DND-41 (cell line): ENCODE measurements at regions not wholly inside any gene's neighbourhood (a gene's known extent, or its start where the extent isn't known, plus 50 kb on each side); places are given as distances from the start of the nearest gene placed in this dataset.

Source experiments
- ATAC-seq: fragments of 200-7000 bp; cut with Tn5 transposase; 3 replicates; pipeline ENCODE4 v1.9.1; 2021; ENCODE audit warnings: low read depth; ENCODE audit not compliant: insufficient read depth
- DNase-seq: peaks from one replicate; pipeline ENCODE4 v3.0.0-alpha.2; 2020
- H2AFZ ChIP-seq: 2 replicates; pipeline ENCODE4 v1.6.0; 2012; ENCODE audit warnings: low read depth, low read length
- H3K27ac ChIP-seq: 2 replicates; pipeline ENCODE4 v1.5.1; 2012; ENCODE audit warnings: low read length, inconsistent platforms
- H3K27me3 ChIP-seq: fragments of 200-600 bp; sonication (generic); 2 replicates; pipeline ENCODE4 v1.6.0; 2012; ENCODE audit warnings: low read length, mild to moderate bottlenecking, inconsistent platforms; ENCODE audit not compliant: insufficient read depth, poor library complexity
- H3K36me3 ChIP-seq: 2 replicates; pipeline ENCODE4 v1.5.1; 2012; ENCODE audit warnings: low read length, inconsistent platforms; ENCODE audit not compliant: insufficient read depth
- H3K4me1 ChIP-seq: 2 replicates; pipeline ENCODE4 v1.5.1; 2012; ENCODE audit warnings: mild to moderate bottlenecking, low read length; ENCODE audit not compliant: insufficient read depth
- H3K4me2 ChIP-seq: 2 replicates; pipeline ENCODE4 v1.6.0; 2012; ENCODE audit warnings: mild to moderate bottlenecking, moderate library complexity, low read length, inconsistent platforms; ENCODE audit not compliant: insufficient read depth
- H3K4me3 ChIP-seq, 2 experiments: fragments of 200-600 bp in 1 of 2; shearing (Covaris generic) in 1 of 2; 2 replicates each; pipeline ENCODE4 v1.5.1; 2012 to 2016; ENCODE audit warnings: inconsistent platforms in 2 of 2, low read length in 2 of 2, mild to moderate bottlenecking in 2 of 2, low read depth in 1 of 2, moderate library complexity in 1 of 2
- H3K79me2 ChIP-seq: 2 replicates; pipeline ENCODE4 v1.6.0; 2012; ENCODE audit warnings: low read length, inconsistent platforms; ENCODE audit not compliant: insufficient read depth
- H3K9ac ChIP-seq: 2 replicates; pipeline ENCODE4 v1.6.0; 2012; ENCODE audit warnings: low read depth, mild to moderate bottlenecking, inconsistent platforms, low read length, moderate library complexity
- H3K9me3 ChIP-seq: 2 replicates; pipeline ENCODE4 v1.5.1; 2012; ENCODE audit warnings: low read length, moderate library complexity, mild to moderate bottlenecking, inconsistent platforms; ENCODE audit not compliant: insufficient read depth, severe bottlenecking
- H4K20me1 ChIP-seq: 2 replicates; pipeline ENCODE4 v1.6.0; 2012; ENCODE audit warnings: low read length; ENCODE audit not compliant: insufficient read depth
- CTCF ChIP-seq: IDR thresholded peaks from 2 replicates; pipeline ENCODE4 v1.5.1; 2012; ENCODE audit warnings: borderline replicate concordance, low read length, moderate library complexity, mild to moderate bottlenecking; ENCODE audit not compliant: poor library complexity, severe bottlenecking; ENCODE audit errors: extremely low read depth
- EZH2 ChIP-seq: IDR thresholded peaks from 3 replicates; pipeline ENCODE4 v1.6.1; 2012; ENCODE audit warnings: borderline replicate concordance, low read depth, mild to moderate bottlenecking, moderate library complexity, low read length, inconsistent platforms; ENCODE audit not compliant: severe bottlenecking

- Histone ChIP-seq H3K4me2 (no peak overlapping the region), H4K20me1 (peaks cover 6% of the 10 kb centered on the region; the same call in 1 of the 2 replicates), H3K79me2 (no peaks in the 10 kb centered on the region), H3K9ac (no peak overlapping the region), H3K9me3 (no peaks in the 10 kb centered on the region), H3K27ac (no peak overlapping the region), H3K4me3 (no peak overlapping the region), H3K4me1 (no peaks in the 10 kb centered on the region), H3K36me3 (no peaks in the 10 kb centered on the region), H2AFZ (no peak overlapping the region), H3K27me3 (peaks cover 13% of the 10 kb centered on the region)
- DNase-seq (no peak), ATAC-seq (no peak)
- TF ChIP-seq CTCF: no peak
- no peak for TF ChIP-seq EZH2
These were observed 56.5 kb upstream of the SIRPA start for GRCh38 chr20:1838556-1839279.

- H3K4me2 ChIP-seq: no peak overlapping the region
- peaks cover 5% of the 10 kb centered on the region for H3K27me3 ChIP-seq
- no peak overlapping the region for H3K27ac ChIP-seq
- no peak overlapping the region for H3K4me3 ChIP-seq
- H2AFZ ChIP-seq: no peak overlapping the region
- H3K9me3 ChIP-seq: no peaks in the 10 kb centered on the region
- no peak for TF ChIP-seq CTCF
- TF ChIP-seq EZH2: no peak
- no peak for DNase-seq
- H3K9ac ChIP-seq: no peak overlapping the region
- ATAC-seq: no peak
- H3K36me3 ChIP-seq: no peaks in the 10 kb centered on the region
- no peaks in the 10 kb centered on the region for H3K79me2 ChIP-seq
- peaks cover 12% of the 10 kb centered on the region; the same call in 1 of the 2 replicates for H4K20me1 ChIP-seq
- no peaks in the 10 kb centered on the region for H3K4me1 ChIP-seq
These were observed 59.8 kb upstream of the SIRPA start for GRCh38 chr20:1835186-1836035.

GRCh38 chr20:1833728-1834726, 61.2 kb upstream of the SIRPA start:
- no peaks in the 10 kb centered on the region for H3K36me3 ChIP-seq
- H3K9me3 ChIP-seq: no peaks in the 10 kb centered on the region
- peaks cover 4% of the 10 kb centered on the region for H3K27me3 ChIP-seq
- TF ChIP-seq EZH2: no peak
- no peak for TF ChIP-seq CTCF
- no peaks in the 10 kb centered on the region for H3K79me2 ChIP-seq
- H3K4me2 ChIP-seq: no peak overlapping the region
- no peaks in the 10 kb centered on the region for H3K4me1 ChIP-seq
- no peak overlapping the region for H3K9ac ChIP-seq
- H3K4me3 ChIP-seq: no peak overlapping the region
- no peak for ATAC-seq
- no peak overlapping the region for H2AFZ ChIP-seq
- no peak for DNase-seq
- H3K27ac ChIP-seq: no peak overlapping the region
- H4K20me1 ChIP-seq: peaks cover 13% of the 10 kb centered on the region; the same call in 1 of the 2 replicates
